ENCODE measurements at regions not wholly inside any gene's neighbourhood (a gene's known extent, or its start where the extent isn't known, plus 50 kb on each side); places are given as distances from the start of the nearest gene placed in this dataset.
"Not testable (repeated sequence)": the region's sequence is repeated elsewhere in the genome, so short reads cannot be mapped to it uniquely, and the experiment has no call there.

DNA sequence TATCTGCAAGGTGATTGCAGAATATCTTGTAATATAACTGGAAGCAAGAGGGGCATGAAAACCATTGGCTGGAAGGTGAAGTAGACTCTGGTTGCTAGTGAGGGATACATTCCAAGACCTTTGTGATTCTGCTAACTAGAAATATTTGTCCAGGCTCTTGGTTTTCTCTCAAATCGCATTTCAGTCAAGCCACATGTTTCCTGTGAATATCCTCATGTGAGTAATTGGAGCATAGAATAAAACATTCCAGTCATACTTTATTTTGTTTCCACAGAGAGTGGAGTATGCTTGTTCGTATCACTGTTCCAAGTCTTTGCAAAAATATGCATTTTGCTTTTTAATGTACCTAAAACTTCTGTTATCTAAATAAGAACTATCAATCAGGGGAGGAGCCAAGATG is 850.0 kb downstream of the EPHA3 start:
- no peak overlapping the region for H3K27ac ChIP-seq
- no peaks in the 10 kb centered on the region for H3K36me3 ChIP-seq
- no peak for DNase-seq
- H3K4me3 ChIP-seq: no peak overlapping the region
- 36% methylated on average over 2 of the region's 2 CpGs for WGBS (ENCODE audit: insufficient coverage, low coverage, low lambda C conversion rate, missing lambda C conversion rate)
- no peaks in the 10 kb centered on the region for H3K9me3 ChIP-seq
- H3K27me3 ChIP-seq: no peaks in the 10 kb centered on the region
- ATAC-seq: no peak
- no peak for TF ChIP-seq POLR2A (IDR thresholded peaks at IDR 0.05)
- no peaks in the 10 kb centered on the region for H3K4me1 ChIP-seq
- intact Hi-C loops (cut with DNase I): no loop called here

DNA sequence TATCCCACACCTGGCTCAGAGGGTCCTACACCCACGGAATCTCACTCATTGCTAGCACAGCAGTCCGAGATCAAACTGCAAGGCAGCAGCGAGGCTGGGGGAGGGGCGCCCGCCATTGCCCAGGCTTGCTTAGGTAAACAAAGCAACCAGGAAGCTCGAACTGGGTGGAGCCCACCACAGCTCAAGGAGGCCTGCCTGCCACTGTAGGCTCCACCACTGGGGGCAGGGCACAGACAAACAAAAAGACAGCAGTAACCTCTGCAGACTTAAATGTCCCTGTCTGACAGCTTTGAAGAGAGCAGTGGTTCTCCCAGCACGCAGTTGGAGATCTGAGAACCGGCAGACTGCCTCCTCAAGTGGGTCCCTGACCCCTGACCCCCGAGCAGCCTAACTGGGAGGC is 850.7 kb downstream of the EPHA3 start:
- H3K4me3 ChIP-seq; DNase-seq; H3K9me3 ChIP-seq; H3K4me1 ChIP-seq; ATAC-seq; intact Hi-C loops (cut with DNase I); H3K36me3 ChIP-seq; H3K27ac ChIP-seq; H3K27me3 ChIP-seq: not testable (repeated sequence)
- WGBS (ENCODE audit: insufficient coverage, low coverage, low lambda C conversion rate, missing lambda C conversion rate): 37% methylated on average over 4 of the region's 9 CpGs

DNA sequence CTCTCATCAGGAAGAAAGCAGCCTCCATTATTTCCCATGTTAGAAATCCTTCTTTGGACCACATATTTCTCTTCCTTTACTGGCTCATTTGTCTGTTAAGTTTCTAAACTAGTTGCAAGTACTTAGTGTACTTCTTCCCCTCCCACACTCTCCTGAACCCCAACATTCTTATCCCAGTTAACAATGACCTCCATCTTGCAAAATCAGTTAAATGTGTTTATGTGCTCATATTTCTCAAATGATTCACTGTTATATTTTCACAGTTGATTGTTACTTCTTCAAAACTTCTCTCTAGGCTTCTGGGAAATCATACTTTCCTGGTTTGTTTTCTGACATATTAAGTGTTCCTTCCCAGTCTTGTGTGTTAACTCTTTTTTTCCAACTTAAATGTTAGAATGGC is 856.9 kb downstream of the EPHA3 start:
- DNase-seq (no peak), ATAC-seq (no peak)
- Histone ChIP-seq H3K27me3 (no peaks in the 10 kb centered on the region), H3K4me1 (no peaks in the 10 kb centered on the region), H3K27ac (no peak overlapping the region), H3K36me3 (no peaks in the 10 kb centered on the region), H3K4me3 (no peak overlapping the region), H3K9me3 (no peaks in the 10 kb centered on the region)
- intact Hi-C loops (cut with DNase I): no loop called here
- no peak for TF ChIP-seq POLR2A (IDR thresholded peaks at IDR 0.05)
- TF ChIP-seq, protein P1, sequence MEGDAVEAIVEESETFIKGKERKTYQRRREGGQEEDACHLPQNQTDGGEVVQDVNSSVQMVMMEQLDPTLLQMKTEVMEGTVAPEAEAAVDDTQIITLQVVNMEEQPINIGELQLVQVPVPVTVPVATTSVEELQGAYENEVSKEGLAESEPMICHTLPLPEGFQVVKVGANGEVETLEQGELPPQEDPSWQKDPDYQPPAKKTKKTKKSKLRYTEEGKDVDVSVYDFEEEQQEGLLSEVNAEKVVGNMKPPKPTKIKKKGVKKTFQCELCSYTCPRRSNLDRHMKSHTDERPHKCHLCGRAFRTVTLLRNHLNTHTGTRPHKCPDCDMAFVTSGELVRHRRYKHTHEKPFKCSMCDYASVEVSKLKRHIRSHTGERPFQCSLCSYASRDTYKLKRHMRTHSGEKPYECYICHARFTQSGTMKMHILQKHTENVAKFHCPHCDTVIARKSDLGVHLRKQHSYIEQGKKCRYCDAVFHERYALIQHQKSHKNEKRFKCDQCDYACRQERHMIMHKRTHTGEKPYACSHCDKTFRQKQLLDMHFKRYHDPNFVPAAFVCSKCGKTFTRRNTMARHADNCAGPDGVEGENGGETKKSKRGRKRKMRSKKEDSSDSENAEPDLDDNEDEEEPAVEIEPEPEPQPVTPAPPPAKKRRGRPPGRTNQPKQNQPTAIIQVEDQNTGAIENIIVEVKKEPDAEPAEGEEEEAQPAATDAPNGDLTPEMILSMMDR (IDR thresholded peaks at IDR 0.05): no peak

DNA sequence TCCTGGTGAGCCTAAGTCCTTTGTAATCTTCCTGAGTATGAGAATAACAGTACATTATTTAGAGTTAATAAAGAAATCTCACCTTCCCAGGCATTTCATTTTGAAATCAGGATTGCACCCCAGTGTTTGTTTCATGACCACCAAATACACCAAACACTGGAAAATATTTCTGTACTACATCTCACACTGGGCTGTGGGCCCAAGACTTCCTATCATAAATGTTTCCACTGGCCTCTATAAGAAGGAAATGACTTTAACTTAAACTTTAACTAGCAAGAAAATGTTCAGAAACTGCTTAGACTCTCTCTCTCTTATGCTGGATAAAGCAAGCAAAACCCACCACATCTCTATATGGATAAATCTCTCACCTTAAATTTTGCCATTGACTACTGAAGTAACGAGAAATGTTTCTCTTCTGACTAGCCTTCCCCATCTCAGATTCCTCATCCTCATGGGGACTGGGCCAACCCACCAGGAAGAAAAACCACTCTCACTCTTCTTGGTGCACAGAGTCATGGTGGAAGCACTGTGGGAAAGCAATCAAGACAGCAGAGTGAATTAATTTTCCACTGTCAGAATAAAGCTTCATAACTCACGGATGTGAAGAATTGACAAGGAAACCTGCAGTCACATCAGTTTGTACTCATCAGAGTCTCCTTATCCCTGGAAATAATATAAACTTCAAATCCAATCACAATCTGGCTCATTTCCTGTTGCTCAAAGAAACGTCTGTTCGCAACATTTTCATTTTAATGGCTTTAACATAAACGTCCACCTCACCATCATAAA is 859.6 kb downstream of the EPHA3 start:
- 44% methylated on average over 5 of the region's 5 CpGs for WGBS (ENCODE audit: insufficient coverage, low coverage, low lambda C conversion rate, missing lambda C conversion rate)
- TF ChIP-seq, protein P1 (IDR thresholded peaks at IDR 0.05): no peak
- TF ChIP-seq POLR2A (IDR thresholded peaks at IDR 0.05): no peak
- Histone ChIP-seq H3K27me3 (no peaks in the 10 kb centered on the region), H3K27ac (no peak overlapping the region), H3K9me3 (no peaks in the 10 kb centered on the region), H3K4me3 (no peak overlapping the region), H3K36me3 (no peaks in the 10 kb centered on the region), H3K4me1 (no peaks in the 10 kb centered on the region)
- intact Hi-C loops (cut with DNase I): no loop called here
- ATAC-seq (no peak), DNase-seq (no peak)

DNA sequence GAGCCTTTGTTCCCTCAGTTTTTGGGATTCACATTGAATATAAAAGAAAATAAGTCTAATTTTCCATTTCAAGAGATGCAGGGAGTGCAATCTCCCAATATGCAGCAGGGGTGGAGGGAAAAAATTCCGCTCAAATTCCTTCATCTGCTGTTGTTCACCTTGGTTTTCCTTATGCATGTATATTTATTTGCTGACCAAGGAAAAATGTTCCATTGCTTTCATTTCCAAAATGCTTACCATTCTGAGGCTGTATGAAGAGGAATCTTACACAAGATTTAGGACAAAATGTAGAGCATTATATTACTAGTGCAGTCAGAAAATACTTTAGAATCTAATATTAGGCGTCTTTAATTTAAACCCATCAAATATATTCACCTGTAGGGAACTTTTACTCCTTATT is 863.9 kb downstream of the EPHA3 start:
- Histone ChIP-seq H3K27me3 (no peaks in the 10 kb centered on the region), H3K9me3 (no peaks in the 10 kb centered on the region), H3K4me1 (no peaks in the 10 kb centered on the region), H3K36me3 (no peaks in the 10 kb centered on the region), H3K4me3 (no peak overlapping the region), H3K27ac (no peak overlapping the region)
- DNase-seq (no peak), ATAC-seq (no peak)
- 56% methylated on average over 2 of the region's 2 CpGs for WGBS (ENCODE audit: insufficient coverage, low coverage, low lambda C conversion rate, missing lambda C conversion rate)
- TF ChIP-seq POLR2A (IDR thresholded peaks at IDR 0.05): no peak
- TF ChIP-seq, protein P1 (IDR thresholded peaks at IDR 0.05): no peak
- intact Hi-C loops (cut with DNase I): no loop called here
